Kidney capillary endothelial cell (primary cell): ENCODE measurements at regions not wholly inside any gene's neighbourhood (a gene's known extent, or its start where the extent isn't known, plus 50 kb on each side); places are given as distances from the start of the nearest gene placed in this dataset.

ENCODE experiments used
- DNase-seq: peaks from one replicate; pipeline ENCODE4 v3.0.0-alpha.2; 2018; ENCODE audit warnings: low spot score

- no peak for DNase-seq
These were observed 136.0 kb upstream of the FAM20C start for GRCh38 chr7:56291-56913.

DNA sequence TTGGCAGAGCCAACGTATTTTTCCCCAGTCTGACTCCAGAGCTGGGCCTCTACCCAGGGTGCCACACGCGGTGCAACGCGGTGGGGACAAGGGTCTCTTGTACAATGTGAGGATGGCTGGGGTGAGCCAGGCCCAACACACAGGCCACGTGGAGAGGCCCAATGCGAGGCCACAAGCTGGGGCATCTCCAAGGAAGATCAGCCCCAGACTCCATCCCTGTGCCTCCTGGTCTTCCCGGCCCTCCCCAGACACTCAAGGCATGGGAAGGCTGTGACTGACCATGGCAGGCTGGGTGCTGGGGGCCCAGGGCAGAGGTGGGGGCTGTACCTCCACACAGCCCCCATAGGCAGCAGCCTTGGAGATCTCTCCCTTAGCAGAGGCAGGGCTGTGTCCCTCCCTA lies 135.3 kb upstream of the FAM20C start:
- DNase-seq, result no peak

DNA sequence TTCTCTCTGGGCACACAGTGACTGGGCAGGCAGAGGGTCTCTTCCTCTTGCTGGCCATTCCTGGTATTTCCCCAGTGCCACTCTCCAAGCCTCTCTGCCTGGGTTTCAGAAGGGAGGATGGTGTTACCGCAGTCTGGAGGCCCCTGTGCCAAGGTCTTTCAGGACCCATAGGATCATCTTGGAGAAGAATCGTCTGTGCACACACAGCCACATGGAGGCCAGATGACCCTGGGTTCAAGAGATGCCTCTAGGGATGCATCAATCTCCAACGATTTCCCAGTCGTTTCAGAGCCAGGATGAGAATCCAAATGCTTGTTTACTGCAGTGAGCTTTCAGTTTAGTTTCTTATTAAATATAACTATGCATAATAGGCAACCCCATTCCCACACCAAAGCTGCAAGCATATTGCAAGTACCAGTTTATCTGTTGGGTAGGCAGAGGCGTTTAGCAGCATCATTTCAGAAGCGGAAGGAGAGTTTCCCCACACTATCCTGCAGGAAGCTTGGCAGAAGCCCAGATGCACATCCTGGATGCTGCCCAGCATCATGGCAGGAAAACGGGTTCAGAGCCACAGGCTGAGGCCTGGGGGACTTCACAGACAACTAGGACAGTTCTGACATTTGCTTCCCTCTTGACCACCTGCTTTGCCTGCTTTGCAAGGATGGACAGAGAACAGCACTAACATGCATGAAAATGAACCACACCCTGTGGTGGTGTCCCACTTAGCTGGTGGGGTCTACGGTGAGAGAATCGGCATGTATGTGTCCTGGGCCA lies 134.7 kb upstream of the FAM20C start:
- no peak for DNase-seq

DNA sequence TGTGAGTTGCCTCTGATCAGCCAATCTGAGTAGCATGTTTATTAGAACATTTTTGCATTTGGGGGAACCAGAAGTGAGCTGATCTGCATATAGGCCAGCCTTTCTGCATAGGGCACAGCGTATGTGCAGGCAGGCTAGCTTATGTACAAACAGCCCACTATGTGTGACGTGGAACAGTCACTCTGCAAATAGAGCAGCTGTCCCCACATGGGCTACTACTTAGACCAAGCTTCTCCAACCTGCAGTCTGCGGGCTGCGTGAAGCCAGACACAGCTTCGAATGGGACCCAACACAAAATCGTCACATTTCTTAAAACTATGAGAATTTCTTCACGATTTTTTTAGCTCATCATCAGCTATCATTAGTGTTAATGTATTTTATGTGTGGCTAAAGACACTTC lies 134.1 kb upstream of the FAM20C start:
- no peak for DNase-seq

- DNase-seq, result no peak
These were observed 133.0 kb upstream of the FAM20C start for GRCh38 chr7:59079-60016.

DNA sequence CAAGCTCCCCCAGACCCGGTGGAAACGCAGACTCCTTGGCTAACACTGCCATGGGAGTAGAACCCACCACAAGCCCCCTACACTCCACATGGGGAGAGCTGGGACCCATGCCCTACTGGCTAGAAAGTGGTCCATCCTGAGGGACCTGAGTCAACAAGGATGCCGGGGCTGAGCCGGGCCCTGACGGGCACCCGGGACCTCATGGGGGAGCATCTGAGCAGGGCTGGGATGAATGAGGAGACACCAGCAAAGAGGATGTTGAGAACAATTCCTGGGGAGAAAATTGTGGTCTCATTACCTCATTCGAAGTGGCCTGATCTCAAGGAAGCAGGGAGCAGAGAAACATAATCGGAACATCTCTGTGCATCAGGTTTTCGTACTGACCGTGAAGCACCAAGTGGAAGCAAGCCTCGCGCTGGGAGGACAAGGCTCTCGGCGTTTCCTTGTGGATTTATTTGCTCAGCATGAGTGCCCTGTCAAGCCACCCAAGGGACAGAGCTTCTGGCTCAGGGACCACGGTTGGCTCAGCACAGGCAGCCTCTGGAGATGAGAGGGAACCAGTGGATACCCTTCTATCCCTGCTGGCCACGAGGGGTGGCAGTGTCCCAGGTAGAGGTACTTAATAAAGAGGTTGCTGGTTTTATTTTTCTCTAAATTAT lies 132.2 kb upstream of the FAM20C start:
- no peak for DNase-seq

DNA sequence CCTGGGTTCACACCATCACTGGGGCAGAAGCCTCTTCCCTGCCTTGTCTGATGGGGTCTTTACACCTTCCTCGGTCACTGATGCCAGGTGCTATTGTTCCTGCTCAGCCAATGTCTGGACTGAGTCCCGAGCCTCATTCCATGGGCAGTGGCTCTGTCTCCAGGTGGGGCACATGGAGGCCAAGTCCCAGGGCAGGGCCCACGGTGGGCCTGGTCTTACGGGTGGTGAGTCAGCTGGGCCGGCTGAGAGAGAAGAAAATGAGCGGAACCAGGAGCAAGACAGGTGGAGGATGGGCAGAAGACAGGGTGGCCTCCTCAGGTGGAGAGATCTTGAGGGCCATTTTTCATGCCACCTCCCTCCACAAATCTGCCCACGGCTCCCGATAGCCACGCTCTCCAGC lies 131.7 kb upstream of the FAM20C start:
- DNase-seq, result no peak

GRCh38 chr7:61111-61510 lies 131.3 kb upstream of the FAM20C start:
- DNase-seq, result no peak

DNA sequence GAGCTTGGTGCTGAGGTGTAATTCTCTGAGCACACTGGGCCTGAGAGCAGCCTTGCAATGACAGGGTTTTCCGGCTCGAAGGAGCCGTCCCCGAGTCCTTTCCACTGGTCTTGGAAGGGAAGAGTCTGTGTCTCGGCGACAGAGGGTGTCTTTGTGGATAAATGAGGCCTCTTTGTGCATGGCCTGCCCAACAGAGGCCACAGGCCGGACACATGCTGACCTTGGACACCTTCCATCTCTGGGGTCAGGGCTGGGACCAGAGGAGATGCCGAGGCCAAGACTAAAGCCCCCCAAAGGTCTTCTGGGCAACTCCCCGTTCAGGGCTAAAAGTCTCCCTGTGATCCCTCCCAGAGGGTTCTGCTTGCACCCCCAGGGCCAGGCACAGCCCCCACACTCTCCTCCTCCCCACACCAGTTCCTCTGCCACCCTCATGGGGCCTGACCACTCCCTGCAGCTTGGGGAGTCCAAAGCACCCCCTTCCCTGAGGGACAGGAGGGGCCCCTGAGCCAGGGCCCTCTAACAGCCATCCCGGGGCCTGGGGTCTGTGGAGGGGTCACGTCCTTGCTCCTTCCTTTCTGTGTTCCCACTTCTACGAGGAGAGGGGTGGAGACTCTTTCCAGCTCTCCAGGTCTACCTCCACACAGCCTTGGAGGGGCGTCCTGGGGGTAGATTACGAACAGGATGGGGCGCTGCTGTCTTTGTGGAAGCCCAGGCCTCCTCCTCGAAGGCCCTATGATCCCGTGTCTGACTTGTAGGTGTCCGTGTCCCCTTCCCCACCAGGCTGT lies 130.6 kb upstream of the FAM20C start:
- DNase-seq, result no peak

GRCh38 chr7:62361-63116 lies 129.8 kb upstream of the FAM20C start:
- no peak for DNase-seq

DNA sequence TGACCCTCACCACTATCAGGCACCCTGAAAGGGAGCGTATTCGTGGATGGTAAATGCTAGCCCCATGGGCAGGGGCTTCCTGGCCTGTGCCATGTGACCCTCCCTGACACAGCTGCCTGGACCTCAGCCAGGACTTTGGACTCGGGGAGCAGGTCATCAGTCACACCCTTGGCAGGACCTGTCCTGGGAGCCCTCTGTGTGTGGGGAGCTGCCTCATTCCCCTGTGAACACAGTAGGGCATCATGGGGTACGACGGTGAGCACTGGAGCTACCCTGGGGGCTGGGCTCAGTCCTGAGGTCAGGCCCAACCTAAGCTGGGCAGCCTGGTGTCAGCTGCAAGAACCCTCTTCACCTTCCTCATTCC lies 129.3 kb upstream of the FAM20C start:
- DNase-seq, result no peak

DNA sequence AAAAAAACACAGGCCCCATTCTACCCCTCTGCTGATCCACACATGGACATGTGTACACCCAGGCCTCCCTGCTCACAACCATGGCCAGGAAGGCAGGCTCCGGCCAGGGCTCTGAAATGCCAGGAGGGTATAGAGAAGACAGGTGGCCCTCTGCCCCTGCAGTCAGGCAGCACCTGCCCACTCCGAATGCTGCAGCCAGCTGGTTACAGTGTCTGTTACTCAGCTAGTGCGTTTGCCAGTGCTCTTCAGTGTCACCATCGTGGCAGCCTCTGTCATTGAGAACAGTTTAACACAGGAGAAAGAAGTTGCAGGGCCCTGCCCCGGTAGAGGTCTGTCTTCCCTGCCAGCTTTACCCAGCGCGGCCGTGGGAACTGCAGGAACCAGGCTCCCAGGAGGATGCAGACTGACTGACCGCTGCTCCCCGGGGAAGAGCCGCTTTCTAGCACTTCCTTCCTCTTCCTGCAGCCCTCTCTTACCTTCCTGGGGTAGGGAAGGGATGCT lies 128.8 kb upstream of the FAM20C start:
- DNase-seq, result no peak

GRCh38 chr7:64098-64915 lies 128.1 kb upstream of the FAM20C start:
- peak; percentile 58 for DNase-seq

DNA sequence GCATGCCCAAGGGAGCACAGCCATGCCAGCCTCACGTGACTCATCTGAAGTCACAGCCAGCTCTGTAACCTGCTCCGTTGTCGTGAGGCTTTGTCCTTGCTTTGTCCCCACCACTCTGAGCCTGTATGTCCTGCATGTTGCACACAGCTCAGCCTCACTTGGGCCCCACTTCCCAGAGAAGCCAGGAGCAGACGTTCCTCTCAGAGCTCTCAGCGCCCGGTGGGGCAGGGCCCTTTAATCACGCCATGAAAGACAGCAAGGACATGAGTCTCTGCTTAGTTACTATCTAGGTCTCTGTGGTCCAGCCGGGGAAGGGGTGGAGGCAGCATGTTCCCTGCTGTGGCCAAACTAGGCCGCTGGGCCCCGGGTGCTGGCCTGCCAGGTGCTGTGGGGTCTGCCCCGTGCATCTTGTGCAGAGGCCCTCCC lies 127.4 kb upstream of the FAM20C start:
- DNase-seq, result no peak

GRCh38 chr7:65554-65953 lies 126.8 kb upstream of the FAM20C start:
- DNase-seq, result no peak

- no peak for DNase-seq
These were observed 126.1 kb upstream of the FAM20C start for GRCh38 chr7:66296-66695.

DNA sequence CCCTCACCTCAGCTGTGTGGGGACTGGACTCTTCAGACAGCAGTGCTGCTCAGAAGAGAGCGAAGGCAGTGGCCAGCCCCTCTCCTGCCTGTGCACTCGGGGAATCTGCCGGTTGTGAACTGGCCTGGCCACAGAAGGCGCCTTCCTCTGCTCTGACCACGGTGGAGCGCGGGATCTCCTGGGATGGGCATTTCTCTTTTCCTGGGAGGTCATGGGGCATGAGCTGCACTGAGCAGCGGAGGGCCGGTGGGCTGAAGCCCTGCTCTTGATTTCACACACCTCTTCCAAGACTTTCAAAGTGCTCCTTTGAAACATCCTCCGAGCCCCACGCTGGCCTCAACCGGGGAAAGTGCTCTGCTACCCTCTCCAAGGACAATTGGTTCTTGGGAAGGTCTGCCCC lies 125.6 kb upstream of the FAM20C start:
- no peak for DNase-seq

GRCh38 chr7:67661-68395 lies 124.5 kb upstream of the FAM20C start:
- no peak for DNase-seq

GRCh38 chr7:68629-69028 lies 123.7 kb upstream of the FAM20C start:
- no peak for DNase-seq
